ENCODE measurements at regions not wholly inside any gene's neighbourhood (a gene's known extent, or its start where the extent isn't known, plus 50 kb on each side); places are given as distances from the start of the nearest gene placed in this dataset.

DNA sequence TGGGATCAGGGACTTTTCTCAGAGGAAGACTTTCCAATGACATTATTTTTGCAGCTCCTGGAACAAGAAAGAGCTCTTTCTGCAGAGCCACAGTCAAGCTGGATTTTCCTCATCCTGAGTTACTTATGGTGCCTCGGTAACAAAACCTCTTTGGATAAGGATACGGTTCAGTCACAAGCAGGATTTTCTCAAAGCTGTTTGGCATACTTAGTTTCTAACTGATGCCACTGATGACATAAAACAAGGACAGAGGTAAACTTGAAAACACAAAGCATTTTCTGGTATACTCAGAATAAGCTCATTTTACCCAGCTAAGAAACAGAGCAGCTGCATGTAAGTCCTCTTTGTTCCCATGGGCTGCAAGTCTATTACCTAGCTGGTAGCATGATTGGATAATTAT, 340.9 kb upstream of the MEOX2 start:
- TF ChIP-seq, protein P1, sequence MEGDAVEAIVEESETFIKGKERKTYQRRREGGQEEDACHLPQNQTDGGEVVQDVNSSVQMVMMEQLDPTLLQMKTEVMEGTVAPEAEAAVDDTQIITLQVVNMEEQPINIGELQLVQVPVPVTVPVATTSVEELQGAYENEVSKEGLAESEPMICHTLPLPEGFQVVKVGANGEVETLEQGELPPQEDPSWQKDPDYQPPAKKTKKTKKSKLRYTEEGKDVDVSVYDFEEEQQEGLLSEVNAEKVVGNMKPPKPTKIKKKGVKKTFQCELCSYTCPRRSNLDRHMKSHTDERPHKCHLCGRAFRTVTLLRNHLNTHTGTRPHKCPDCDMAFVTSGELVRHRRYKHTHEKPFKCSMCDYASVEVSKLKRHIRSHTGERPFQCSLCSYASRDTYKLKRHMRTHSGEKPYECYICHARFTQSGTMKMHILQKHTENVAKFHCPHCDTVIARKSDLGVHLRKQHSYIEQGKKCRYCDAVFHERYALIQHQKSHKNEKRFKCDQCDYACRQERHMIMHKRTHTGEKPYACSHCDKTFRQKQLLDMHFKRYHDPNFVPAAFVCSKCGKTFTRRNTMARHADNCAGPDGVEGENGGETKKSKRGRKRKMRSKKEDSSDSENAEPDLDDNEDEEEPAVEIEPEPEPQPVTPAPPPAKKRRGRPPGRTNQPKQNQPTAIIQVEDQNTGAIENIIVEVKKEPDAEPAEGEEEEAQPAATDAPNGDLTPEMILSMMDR (IDR thresholded peaks at IDR 0.05), result no peak
- no peak for TF ChIP-seq POLR2A (IDR thresholded peaks at IDR 0.05)
